MM.1S (cell line): ENCODE measurements at regions not wholly inside any gene's neighbourhood (a gene's known extent, or its start where the extent isn't known, plus 50 kb on each side); places are given as distances from the start of the nearest gene placed in this dataset.

Experiments used
- DNase-seq: peaks from one replicate; pipeline ENCODE4 v3.0.0-alpha.2; 2015
- H2AFZ ChIP-seq: fragments of 300-600 bp; sonication (generic); 2 replicates; pipeline ENCODE4 v1.6.0; 2016; ENCODE audit warnings: antibody characterized with exemption, low read length
- H3F3A ChIP-seq: fragments of 300-600 bp; sonication (generic); 2 replicates; pipeline ENCODE4 v1.6.1; 2016; ENCODE audit warnings: mild to moderate bottlenecking, antibody characterized with exemption, low read length, moderate library complexity, mixed read lengths; ENCODE audit not compliant: insufficient read depth
- H3K27ac ChIP-seq: fragments of 300-600 bp; sonication (generic); 2 replicates; pipeline ENCODE4 v1.5.1; 2016; ENCODE audit warnings: mild to moderate bottlenecking, low read length
- H3K27me3 ChIP-seq: fragments of 300-600 bp; sonication (generic); replicated peaks from 2 replicates; pipeline ENCODE4 v1.6.0; 2016; ENCODE audit warnings: low read length; ENCODE audit not compliant: insufficient read depth
- H3K36me3 ChIP-seq: fragments of 300-600 bp; sonication (generic); replicated peaks from 2 replicates; pipeline ENCODE4 v1.6.1; 2016; ENCODE audit warnings: mild to moderate bottlenecking, low read length, mixed read lengths; ENCODE audit not compliant: insufficient read depth
- H3K4me1 ChIP-seq: fragments of 300-600 bp; sonication (generic); 2 replicates; pipeline ENCODE4 v1.6.1; 2016; ENCODE audit warnings: low read length, mixed read lengths
- H3K4me2 ChIP-seq: fragments of 300-600 bp; sonication (generic); 2 replicates; pipeline ENCODE4 v1.6.0; 2016; ENCODE audit warnings: low read depth, low read length
- H3K4me3 ChIP-seq: fragments of 300-600 bp; sonication (generic); 2 replicates; pipeline ENCODE4 v1.5.1; 2016; ENCODE audit warnings: low read length, mixed read lengths
- H3K79me2 ChIP-seq: fragments of 300-600 bp; sonication (generic); 2 replicates; pipeline ENCODE4 v1.6.1; 2016; ENCODE audit warnings: mixed run types, low read length, mixed read lengths
- H3K9ac ChIP-seq: fragments of 300-600 bp; sonication (generic); 2 replicates; pipeline ENCODE4 v1.6.1; 2016; ENCODE audit warnings: low read length, mixed read lengths
- H3K9me2 ChIP-seq: fragments of 300-600 bp; sonication (generic); replicated peaks from 2 replicates; pipeline ENCODE4 v1.6.1; 2016; ENCODE audit warnings: mild to moderate bottlenecking, low read length, mixed read lengths; ENCODE audit not compliant: insufficient read depth
- H3K9me3 ChIP-seq: fragments of 300-600 bp; sonication (generic); replicated peaks from 2 replicates; pipeline ENCODE4 v1.6.1; 2016; ENCODE audit warnings: mild to moderate bottlenecking, low read length, mixed read lengths; ENCODE audit not compliant: insufficient read depth
- H4K20me1 ChIP-seq: fragments of 300-600 bp; sonication (generic); 2 replicates; pipeline ENCODE4 v1.6.1; 2016; ENCODE audit warnings: mild to moderate bottlenecking, low read length, moderate library complexity, mixed read lengths; ENCODE audit not compliant: insufficient read depth
- CTCF ChIP-seq: fragments of 300-600 bp; sonication (generic); IDR thresholded peaks from 2 replicates; pipeline ENCODE4 v1.5.1; 2016; ENCODE audit warnings: antibody characterized with exemption, low read length, mixed read lengths
- EZH2 ChIP-seq: fragments of 300-600 bp; sonication (generic); optimal IDR thresholded peaks from 2 replicates; pipeline ENCODE3; 2017; ENCODE audit warnings: low read depth, mild to moderate bottlenecking, antibody characterized with exemption, low read length, mixed read lengths
- EZH2phosphoT487 ChIP-seq: fragments of 300-600 bp; sonication (generic); IDR thresholded peaks from 2 replicates; pipeline ENCODE4 v1.6.1; 2018; ENCODE audit warnings: antibody characterized with exemption, low read length

- Histone ChIP-seq H3K9me2 (no peaks in the 10 kb centered on the region), H3K27ac (no peak overlapping the region), H3K27me3 (peaks cover 32% of the 10 kb centered on the region), H4K20me1 (no peaks in the 10 kb centered on the region), H3K4me1 (no peaks in the 10 kb centered on the region), H3K79me2 (no peaks in the 10 kb centered on the region), H3K36me3 (no peaks in the 10 kb centered on the region), H3K4me3 (no peak overlapping the region), H2AFZ (no peak overlapping the region), H3K9me3 (no peaks in the 10 kb centered on the region), H3K9ac (no peak overlapping the region), H3F3A (no peaks in the 10 kb centered on the region), H3K4me2 (no peak overlapping the region)
- DNase-seq: peak; percentile 10
- no peak for TF ChIP-seq EZH2
- no peak for TF ChIP-seq CTCF
- no peak for TF ChIP-seq EZH2phosphoT487
Measured at GRCh38 chr22:20656902-20657836, 116.7 kb upstream of the SERPIND1 start.
